ENCODE measurements at regions not wholly inside any gene's neighbourhood (a gene's known extent, or its start where the extent isn't known, plus 50 kb on each side); places are given as distances from the start of the nearest gene placed in this dataset.

- DNase-seq: peak; percentile 95
Observed at GRCh38 chr15:96264801-96265515, 65.5 kb upstream of the NR2F2 start.

DNA sequence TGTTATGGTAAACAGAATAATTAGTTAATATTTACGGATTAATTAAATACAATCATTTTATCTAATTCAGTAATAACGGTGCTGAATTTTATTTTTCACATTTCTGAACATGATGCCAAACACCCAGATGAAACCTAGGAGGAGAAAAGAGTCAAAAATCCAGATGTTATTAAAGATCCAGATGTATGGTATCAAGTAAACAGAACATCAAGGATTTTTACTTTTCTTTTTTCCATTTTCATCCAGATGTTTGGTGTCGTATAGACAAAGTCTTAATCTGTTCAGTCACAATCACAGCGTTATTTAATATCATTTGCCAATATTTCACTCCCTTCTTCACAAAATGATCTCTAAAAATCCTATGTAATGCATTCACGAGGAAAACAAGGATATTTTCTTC is 64.0 kb upstream of the NR2F2 start:
- DNase-seq: no peak

GRCh38 chr15:96267463-96267862 is 63.0 kb upstream of the NR2F2 start:
- no peak for DNase-seq

GRCh38 chr15:96268442-96269204 is 61.9 kb upstream of the NR2F2 start:
- no peak for DNase-seq

DNA sequence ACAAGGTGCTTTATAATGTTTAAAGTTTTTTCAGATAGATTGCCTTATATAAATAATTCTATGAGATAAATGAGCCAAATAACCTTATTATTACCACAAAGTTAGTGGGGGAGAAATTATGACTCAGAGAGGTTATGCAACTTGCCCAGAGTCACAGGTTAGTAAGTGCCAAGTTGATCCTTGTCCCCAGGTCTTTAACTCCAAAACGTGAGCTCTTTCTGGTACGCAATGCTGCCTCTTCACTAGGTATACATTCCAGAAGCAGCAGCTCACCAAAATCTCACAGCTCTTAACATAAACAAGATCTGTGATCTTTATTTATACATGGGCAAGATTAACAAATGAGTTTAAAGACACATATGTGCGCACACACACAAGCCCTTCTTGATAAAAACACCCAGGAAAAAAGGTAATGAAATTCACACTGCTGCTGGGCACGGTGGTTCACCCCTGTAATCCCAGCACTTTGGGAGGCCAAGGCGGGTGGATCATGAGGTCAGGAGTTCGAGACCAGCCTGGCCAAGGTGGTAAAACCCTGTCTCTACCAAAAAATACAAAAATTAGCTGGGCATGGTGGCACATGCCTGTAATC is 59.8 kb upstream of the NR2F2 start:
- DNase-seq: no peak

DNA sequence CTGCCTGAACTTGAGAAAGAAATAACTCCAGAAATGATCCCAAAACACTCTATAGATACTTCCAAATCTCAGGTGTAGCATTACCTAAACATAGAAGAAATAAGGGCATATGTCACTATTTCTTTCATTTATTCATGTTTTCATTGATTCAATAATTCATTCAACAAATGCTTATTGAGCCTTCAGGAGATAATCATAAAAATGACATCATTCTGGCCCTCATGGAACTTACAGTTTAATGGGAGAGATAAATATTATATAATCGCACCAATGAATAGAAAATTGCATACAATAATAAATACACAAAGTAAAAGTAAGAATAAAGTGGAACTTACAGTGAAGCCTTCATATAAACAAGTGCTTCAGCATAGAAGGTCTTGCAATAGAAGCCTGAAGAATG is 58.1 kb upstream of the NR2F2 start:
- DNase-seq: no peak

GRCh38 chr15:96273317-96274086 is 57.0 kb upstream of the NR2F2 start:
- peak; percentile 96 for DNase-seq

DNA sequence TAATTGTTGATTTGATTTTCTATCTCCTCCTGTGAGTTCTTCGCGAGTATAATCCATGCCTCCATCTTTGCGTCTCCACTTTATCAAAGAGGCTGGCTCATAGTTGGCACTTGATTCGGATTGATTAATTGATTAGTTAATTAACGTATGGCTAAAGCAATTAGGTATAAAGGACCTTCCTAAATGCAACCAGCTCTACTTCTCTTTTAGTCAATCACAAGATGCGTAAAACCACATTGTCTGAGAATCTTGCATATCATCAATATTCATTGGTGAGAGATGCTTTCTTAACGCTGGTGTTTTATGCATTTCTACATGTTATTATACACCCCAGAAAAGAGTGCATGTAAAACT is 56.4 kb upstream of the NR2F2 start:
- no peak for DNase-seq

GRCh38 chr15:96274698-96275097 is 55.8 kb upstream of the NR2F2 start:
- DNase-seq: no peak

GRCh38 chr15:96276438-96277210 is 53.9 kb upstream of the NR2F2 start:
- no peak for DNase-seq
